NT2/D1 (cell line): ENCODE measurements at regions not wholly inside any gene's neighbourhood (a gene's known extent, or its start where the extent isn't known, plus 50 kb on each side); places are given as distances from the start of the nearest gene placed in this dataset.

Experiments used
- SUZ12 ChIP-seq: IDR thresholded peaks from 2 replicates; pipeline ENCODE4 v1.6.1; 2011; ENCODE audit not compliant: insufficient read length, insufficient read depth; ENCODE audit errors: extremely low read depth
- YY1 ChIP-seq: IDR thresholded peaks from 2 replicates; pipeline ENCODE4 v1.6.1; 2011; ENCODE audit not compliant: insufficient read length, insufficient read depth
- ZNF274 ChIP-seq: IDR thresholded peaks from 2 replicates; pipeline ENCODE4 v1.6.1; 2011; ENCODE audit warnings: mild to moderate bottlenecking, low read depth, low read length

- TF ChIP-seq ZNF274 (no peak), SUZ12 (no peak), YY1 (no peak)
Observed at GRCh38 chr13:109400209-109400608, 386.2 kb downstream of the IRS2 start.
